Prostate gland (tissue), 2 donors: ENCODE measurements at regions not wholly inside any gene's neighbourhood (a gene's known extent, or its start where the extent isn't known, plus 50 kb on each side); places are given as distances from the start of the nearest gene placed in this dataset.

Experiments used
- DNase-seq: peaks from one replicate; pipeline ENCODE4 v3.0.0-alpha.2; 2019; ENCODE audit warnings: low spot score
- H3K27ac ChIP-seq, 2 donors: fragments of 200-600 bp; sonication (generic); 2 replicates each; pipeline ENCODE4 v1.5.1; 2017 to 2019
- H3K27me3 ChIP-seq: fragments of 200-600 bp; sonication (generic); replicated peaks from 2 replicates; pipeline ENCODE4 v1.5.1; 2019; ENCODE audit not compliant: insufficient read depth
- H3K36me3 ChIP-seq, 2 donors: fragments of 200-600 bp; sonication (generic); 1 replicate in 1 of 2; 2 replicates in 1 of 2; pipeline versions ENCODE4 v1.5.1 to v1.8.1; 2017 to 2019
- H3K4me1 ChIP-seq: fragments of 200-600 bp; sonication (generic); replicated peaks from 2 replicates; pipeline ENCODE4 v1.5.1; 2019
- H3K4me3 ChIP-seq, 2 donors: fragments of 200-600 bp; sonication (generic); 2 replicates each; pipeline ENCODE4 v1.5.1; 2017 to 2019
- H3K9me3 ChIP-seq: fragments of 200-600 bp; sonication (generic); 2 replicates; pipeline ENCODE4 v1.5.1; 2017
- POLR2A ChIP-seq: fragments of 450-650 bp; IDR thresholded peaks from one replicate; pipeline ENCODE4 v1.6.1; 2016; ENCODE audit warnings: antibody characterized with exemption, mild to moderate bottlenecking
- POLR2AphosphoS5 ChIP-seq: sonication (generic); formaldehyde crosslinking; IDR thresholded peaks from one replicate; pipeline ENCODE4 v1.6.1; 2017; ENCODE audit warnings: antibody characterized with exemption
- WGBS: methylation state at CpG from one replicate; pipeline ENCODE4 v1.1.5; 2018; 5-methylcytosine and 5-hydroxymethylcytosine counted together
- intact Hi-C: fragments of 100-400 bp; cut with DNase I; formaldehyde crosslinking; loops from one replicate; pipeline ENCODE4 v1.14.2; 2022
- TF ChIP-seq, protein P1 (sequence below), 4 experiments: fragments of 200-600 bp in 2 of 4; fragments of 450-650 bp in 2 of 4; sonication (generic) in 2 of 4; IDR thresholded peaks; 1 replicate in 3 of 4; 2 replicates in 1 of 4; pipeline ENCODE4 v1.5.1; 2016 to 2019; ENCODE audit warnings: antibody characterized with exemption in 4 of 4, mild to moderate bottlenecking in 2 of 4, moderate library complexity in 2 of 4

DNA sequence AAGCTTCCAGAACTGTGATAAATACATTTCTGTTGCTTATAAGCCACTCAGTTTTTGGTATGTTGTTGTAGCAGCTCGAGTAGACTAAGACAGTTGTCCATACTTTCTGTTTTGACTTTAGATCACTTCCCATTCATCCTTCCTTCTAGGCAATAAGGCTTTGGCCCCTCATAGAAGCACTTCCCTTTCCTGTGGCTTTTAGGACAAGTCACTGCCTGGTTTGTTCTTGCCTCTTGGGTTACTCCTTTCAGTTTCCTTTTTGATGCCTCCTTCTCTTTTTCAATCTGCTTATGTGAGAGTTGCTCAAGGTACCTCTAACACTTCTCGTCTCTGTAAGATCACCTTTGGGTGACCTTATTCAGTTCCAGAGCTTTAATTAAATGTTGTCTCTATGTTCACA, 72.4 kb upstream of the NTRK2 start:
- Histone ChIP-seq H3K4me3 (no peak overlapping the region), H3K27me3 (no peaks in the 10 kb centered on the region), H3K4me1 (no peaks in the 10 kb centered on the region), H3K36me3 (no peaks in the 10 kb centered on the region), H3K9me3 (no peaks in the 10 kb centered on the region), H3K27ac (no peak overlapping the region)
- no peak for DNase-seq
- intact Hi-C loops = no loop called here
- TF ChIP-seq, protein P1, sequence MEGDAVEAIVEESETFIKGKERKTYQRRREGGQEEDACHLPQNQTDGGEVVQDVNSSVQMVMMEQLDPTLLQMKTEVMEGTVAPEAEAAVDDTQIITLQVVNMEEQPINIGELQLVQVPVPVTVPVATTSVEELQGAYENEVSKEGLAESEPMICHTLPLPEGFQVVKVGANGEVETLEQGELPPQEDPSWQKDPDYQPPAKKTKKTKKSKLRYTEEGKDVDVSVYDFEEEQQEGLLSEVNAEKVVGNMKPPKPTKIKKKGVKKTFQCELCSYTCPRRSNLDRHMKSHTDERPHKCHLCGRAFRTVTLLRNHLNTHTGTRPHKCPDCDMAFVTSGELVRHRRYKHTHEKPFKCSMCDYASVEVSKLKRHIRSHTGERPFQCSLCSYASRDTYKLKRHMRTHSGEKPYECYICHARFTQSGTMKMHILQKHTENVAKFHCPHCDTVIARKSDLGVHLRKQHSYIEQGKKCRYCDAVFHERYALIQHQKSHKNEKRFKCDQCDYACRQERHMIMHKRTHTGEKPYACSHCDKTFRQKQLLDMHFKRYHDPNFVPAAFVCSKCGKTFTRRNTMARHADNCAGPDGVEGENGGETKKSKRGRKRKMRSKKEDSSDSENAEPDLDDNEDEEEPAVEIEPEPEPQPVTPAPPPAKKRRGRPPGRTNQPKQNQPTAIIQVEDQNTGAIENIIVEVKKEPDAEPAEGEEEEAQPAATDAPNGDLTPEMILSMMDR (IDR thresholded peaks at IDR 0.05) = no peak
- no peak for TF ChIP-seq POLR2AphosphoS5
- 76% methylated on average over 2 of the region's 2 CpGs for WGBS

DNA sequence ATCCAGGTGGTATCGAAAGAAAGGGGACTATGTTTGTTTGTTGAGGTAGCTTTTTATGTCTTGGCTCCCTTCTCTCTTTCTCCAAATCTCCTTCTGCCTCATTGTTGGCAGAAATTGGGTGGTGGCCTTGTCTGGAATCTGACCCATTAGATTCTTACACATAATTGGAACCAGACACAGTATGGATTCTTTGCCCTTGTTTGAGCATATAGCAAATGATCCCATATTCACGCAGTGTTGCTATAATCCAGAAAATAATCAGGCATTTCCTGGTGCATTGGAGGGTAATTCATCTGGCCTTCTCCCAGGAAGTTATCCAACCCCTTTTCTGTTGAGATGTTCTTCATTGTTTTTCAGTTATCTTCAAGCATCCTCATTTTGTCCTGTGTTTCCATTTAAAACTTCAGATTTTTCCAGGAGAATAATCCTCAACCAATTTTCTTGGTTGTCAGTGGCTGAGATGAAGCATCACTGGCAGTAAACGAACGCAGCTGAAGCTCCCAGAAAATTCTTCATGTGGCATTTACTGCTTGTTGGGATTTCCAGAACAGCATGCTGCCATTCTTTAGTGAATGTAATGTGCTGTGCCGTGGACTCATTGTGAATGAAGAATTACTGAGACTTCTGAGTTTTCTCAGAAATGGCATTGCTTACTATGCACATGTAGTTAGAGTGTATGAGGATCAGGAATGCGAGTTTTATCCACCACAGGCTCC, 70.5 kb upstream of the NTRK2 start:
- Histone ChIP-seq H3K27me3 (no peaks in the 10 kb centered on the region), H3K9me3 (no peaks in the 10 kb centered on the region), H3K27ac (no peak overlapping the region), H3K36me3 (no peaks in the 10 kb centered on the region), H3K4me3 (no peak overlapping the region), H3K4me1 (no peaks in the 10 kb centered on the region)
- intact Hi-C loops = no loop called here
- DNase-seq = no peak
- TF ChIP-seq POLR2AphosphoS5 = no peak
- TF ChIP-seq POLR2A = no peak
- TF ChIP-seq, protein P1 (IDR thresholded peaks at IDR 0.05) = no peak
- 77% methylated on average over 6 of the region's 6 CpGs for WGBS

DNA sequence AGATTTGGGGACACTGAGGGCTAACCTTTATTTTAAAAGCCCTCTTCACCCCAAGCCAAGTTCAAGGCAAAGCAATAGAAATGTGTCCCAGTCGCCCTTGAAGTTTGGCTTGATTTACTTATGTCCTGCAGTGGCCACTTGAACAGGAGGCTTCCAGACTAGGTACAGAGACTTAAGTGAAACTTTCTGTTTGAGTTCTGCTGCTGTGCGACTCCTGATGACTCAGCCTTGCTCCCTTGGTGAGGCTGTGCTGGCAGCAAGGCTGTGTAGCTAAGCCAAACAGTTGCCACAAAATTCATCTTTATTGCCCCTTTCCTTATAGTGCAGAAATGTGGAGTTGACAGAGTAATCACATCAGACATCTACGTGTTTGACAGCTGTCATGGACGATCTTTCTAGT, 68.8 kb upstream of the NTRK2 start:
- no peak for DNase-seq
- H3K9me3 ChIP-seq = no peaks in the 10 kb centered on the region
- no peaks in the 10 kb centered on the region for H3K4me1 ChIP-seq
- no peak overlapping the region for H3K4me3 ChIP-seq
- no peak overlapping the region for H3K27ac ChIP-seq
- 58% methylated on average over 4 of the region's 4 CpGs for WGBS
- no peak for TF ChIP-seq POLR2A
- no peaks in the 10 kb centered on the region for H3K36me3 ChIP-seq
- intact Hi-C loops = no loop called here
- H3K27me3 ChIP-seq = no peaks in the 10 kb centered on the region

DNA sequence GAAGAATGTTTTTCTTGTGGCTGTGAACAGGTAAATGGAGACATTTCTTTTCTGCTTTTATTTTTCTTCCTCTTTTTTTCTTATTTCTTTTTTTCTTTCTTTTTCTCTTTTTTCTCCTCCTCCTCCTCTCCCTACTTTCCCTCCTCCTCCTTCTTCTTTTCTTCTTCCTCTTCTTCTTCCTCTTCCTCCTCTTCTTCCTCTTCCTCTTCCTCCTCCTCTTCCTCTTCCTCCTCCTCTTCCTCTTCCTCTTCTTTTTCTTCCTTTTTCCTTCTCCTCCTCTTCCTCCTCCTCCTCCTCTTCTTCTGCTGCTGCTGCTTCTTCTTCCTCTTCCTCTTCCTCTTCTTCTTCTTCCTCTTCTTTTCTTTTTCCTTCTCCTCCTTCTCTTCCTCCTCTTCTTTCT, 65.3 kb upstream of the NTRK2 start:
- intact Hi-C loops = no loop called here
- no peak overlapping the region for H3K27ac ChIP-seq

DNA sequence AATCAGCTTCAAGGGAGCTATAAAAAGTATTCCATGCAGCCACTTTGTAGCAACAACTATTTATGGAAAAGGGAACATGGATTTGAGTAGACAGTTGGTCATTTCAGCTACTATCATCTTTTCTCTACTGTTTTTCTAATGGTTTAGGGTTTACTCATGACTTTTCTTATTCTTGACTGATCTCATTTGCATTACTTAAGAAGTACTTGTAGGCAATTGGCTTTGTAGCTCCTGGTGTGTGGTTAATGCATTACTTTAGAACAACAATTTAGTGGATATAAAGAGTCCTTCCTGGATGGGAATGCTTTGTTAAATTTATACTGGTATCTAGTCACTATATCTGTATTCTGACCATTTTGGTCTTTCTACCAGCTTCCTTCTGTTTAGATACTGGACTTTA, 59.8 kb upstream of the NTRK2 start:
- TF ChIP-seq POLR2AphosphoS5 = no peak
- no peak for TF ChIP-seq POLR2A
- TF ChIP-seq, protein P1 (IDR thresholded peaks at IDR 0.05) = no peak
- Histone ChIP-seq H3K27me3 (no peaks in the 10 kb centered on the region), H3K36me3 (no peaks in the 10 kb centered on the region), H3K4me1 (no peaks in the 10 kb centered on the region), H3K27ac (no peak overlapping the region), H3K4me3 (no peak overlapping the region), H3K9me3 (no peaks in the 10 kb centered on the region)
- intact Hi-C loops = no loop called here
- DNase-seq = no peak

More for the DNA sequence above, 65.3 kb upstream of the NTRK2 start:
- Histone ChIP-seq H3K36me3 (no peaks in the 10 kb centered on the region), H3K4me3 (no peak overlapping the region), H3K9me3 (no peaks in the 10 kb centered on the region), H3K27me3 (no peaks in the 10 kb centered on the region), H3K4me1 (no peaks in the 10 kb centered on the region)
- TF ChIP-seq POLR2AphosphoS5 (no peak), POLR2A (no peak)
- TF ChIP-seq, protein P1 (IDR thresholded peaks at IDR 0.05) = no peak
- DNase-seq = no peak
